ENCODE measurements at regions not wholly inside any gene's neighbourhood (a gene's known extent, or its start where the extent isn't known, plus 50 kb on each side); places are given as distances from the start of the nearest gene placed in this dataset.

DNA sequence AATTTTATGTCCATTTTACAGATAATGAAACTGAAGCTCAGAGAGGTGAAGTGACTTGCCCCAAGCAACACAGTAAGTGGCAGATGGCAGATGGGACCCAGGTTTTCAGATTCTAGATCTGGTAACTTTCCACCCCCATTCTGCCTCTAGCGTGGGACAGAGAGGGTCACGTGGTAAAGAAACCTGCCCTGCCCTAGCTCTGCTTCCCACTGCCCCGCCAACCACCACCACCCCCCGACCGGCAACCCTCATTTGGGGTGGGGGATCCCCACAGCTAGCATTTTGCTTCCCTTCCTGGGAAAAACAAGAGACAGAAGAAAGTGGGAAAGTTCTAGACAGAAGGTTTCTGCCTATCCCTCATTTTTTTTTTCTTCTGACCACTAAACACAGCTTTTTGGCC is 172.5 kb downstream of the ACTL7B start:
- no peaks in the 10 kb centered on the region for H3K9me3 Mint-ChIP-seq (ENCODE audit: low read depth, unreplicated experiment)
- no peak overlapping the region for H3K4me3 Mint-ChIP-seq (ENCODE audit: low read depth, unreplicated experiment)
- no peaks in the 10 kb centered on the region for H3K36me3 Mint-ChIP-seq (ENCODE audit: insufficient read depth, unreplicated experiment)
- no peak overlapping the region for H3K27ac Mint-ChIP-seq (ENCODE audit: unreplicated experiment)
- CTCF ChIA-PET: no interaction called here
- DNase-seq: no peak
- intact Hi-C loops (cut with micrococcal nuclease; ENCODE audit: unreplicated experiment): no loop called here
- H3K4me1 Mint-ChIP-seq (ENCODE audit: low read depth, unreplicated experiment): no peaks in the 10 kb centered on the region
- no TSS peak for BruUV-seq (replicated peaks)
- H3K27me3 Mint-ChIP-seq (ENCODE audit: unreplicated experiment): no peaks in the 10 kb centered on the region
- TF ChIP-seq, protein P1, sequence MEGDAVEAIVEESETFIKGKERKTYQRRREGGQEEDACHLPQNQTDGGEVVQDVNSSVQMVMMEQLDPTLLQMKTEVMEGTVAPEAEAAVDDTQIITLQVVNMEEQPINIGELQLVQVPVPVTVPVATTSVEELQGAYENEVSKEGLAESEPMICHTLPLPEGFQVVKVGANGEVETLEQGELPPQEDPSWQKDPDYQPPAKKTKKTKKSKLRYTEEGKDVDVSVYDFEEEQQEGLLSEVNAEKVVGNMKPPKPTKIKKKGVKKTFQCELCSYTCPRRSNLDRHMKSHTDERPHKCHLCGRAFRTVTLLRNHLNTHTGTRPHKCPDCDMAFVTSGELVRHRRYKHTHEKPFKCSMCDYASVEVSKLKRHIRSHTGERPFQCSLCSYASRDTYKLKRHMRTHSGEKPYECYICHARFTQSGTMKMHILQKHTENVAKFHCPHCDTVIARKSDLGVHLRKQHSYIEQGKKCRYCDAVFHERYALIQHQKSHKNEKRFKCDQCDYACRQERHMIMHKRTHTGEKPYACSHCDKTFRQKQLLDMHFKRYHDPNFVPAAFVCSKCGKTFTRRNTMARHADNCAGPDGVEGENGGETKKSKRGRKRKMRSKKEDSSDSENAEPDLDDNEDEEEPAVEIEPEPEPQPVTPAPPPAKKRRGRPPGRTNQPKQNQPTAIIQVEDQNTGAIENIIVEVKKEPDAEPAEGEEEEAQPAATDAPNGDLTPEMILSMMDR (IDR thresholded peaks at IDR 0.05; ENCODE audit: unreplicated experiment): no peak

- Mint-ChIP-seq H3K27me3 (ENCODE audit: unreplicated experiment) (no peaks in the 10 kb centered on the region), H3K4me1 (ENCODE audit: low read depth, unreplicated experiment) (no peaks in the 10 kb centered on the region), H3K36me3 (ENCODE audit: insufficient read depth, unreplicated experiment) (no peaks in the 10 kb centered on the region), H3K27ac (ENCODE audit: unreplicated experiment) (no peak overlapping the region), H3K4me3 (ENCODE audit: low read depth, unreplicated experiment) (no peak overlapping the region), H3K9me3 (ENCODE audit: low read depth, unreplicated experiment) (no peaks in the 10 kb centered on the region)
- TF ChIP-seq, protein P1 (IDR thresholded peaks at IDR 0.05; ENCODE audit: unreplicated experiment): no peak
- BruUV-seq (replicated peaks): no TSS peak
- intact Hi-C loops (cut with micrococcal nuclease; ENCODE audit: unreplicated experiment): no loop called here
- CTCF ChIA-PET: no interaction called here
- peak; percentile 2 for DNase-seq
Observed at GRCh38 chr9:108681851-108682590, 173.8 kb downstream of the ACTL7B start.

DNA sequence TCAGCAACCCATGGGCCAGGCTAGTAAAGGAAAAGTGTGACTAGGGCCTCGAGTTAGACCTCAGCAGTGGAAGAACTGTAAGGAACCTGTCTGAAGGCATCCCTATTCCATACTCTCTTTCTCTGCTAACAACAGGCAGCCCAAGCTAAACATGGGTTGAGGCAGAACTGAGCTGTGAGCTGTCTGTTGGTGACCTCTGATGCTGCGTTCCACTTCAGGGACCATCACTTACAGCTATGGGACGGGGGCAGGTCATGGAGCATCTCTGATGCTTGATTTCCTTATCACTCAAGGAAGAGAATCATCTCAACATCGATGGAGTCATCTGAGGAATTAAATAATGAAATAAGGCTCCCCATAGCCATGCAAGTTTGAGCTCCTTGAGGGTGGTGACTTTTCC is 174.8 kb downstream of the ACTL7B start:
- Mint-ChIP-seq H3K4me3 (ENCODE audit: low read depth, unreplicated experiment) (no peak overlapping the region), H3K27me3 (ENCODE audit: unreplicated experiment) (no peaks in the 10 kb centered on the region), H3K4me1 (ENCODE audit: low read depth, unreplicated experiment) (no peaks in the 10 kb centered on the region), H3K9me3 (ENCODE audit: low read depth, unreplicated experiment) (no peaks in the 10 kb centered on the region), H3K27ac (ENCODE audit: unreplicated experiment) (no peak overlapping the region), H3K36me3 (ENCODE audit: insufficient read depth, unreplicated experiment) (peaks cover 3% of the 10 kb centered on the region)
- TF ChIP-seq, protein P1 (IDR thresholded peaks at IDR 0.05; ENCODE audit: unreplicated experiment): no peak
- DNase-seq: no peak
- no TSS peak for BruUV-seq (replicated peaks)
- CTCF ChIA-PET: no interaction called here
- intact Hi-C loops (cut with micrococcal nuclease; ENCODE audit: unreplicated experiment): no loop called here

GRCh38 chr9:108677776-108678175 is 178.0 kb downstream of the ACTL7B start:
- intact Hi-C loops (cut with micrococcal nuclease; ENCODE audit: unreplicated experiment): no loop called here
- BruUV-seq (replicated peaks): no TSS peak
- Mint-ChIP-seq H3K27ac (ENCODE audit: unreplicated experiment) (no peak overlapping the region), H3K36me3 (ENCODE audit: insufficient read depth, unreplicated experiment) (peaks cover 3% of the 10 kb centered on the region), H3K27me3 (ENCODE audit: unreplicated experiment) (peaks cover 13% of the 10 kb centered on the region), H3K9me3 (ENCODE audit: low read depth, unreplicated experiment) (no peaks in the 10 kb centered on the region), H3K4me1 (ENCODE audit: low read depth, unreplicated experiment) (peaks cover 9% of the 10 kb centered on the region), H3K4me3 (ENCODE audit: low read depth, unreplicated experiment) (no peak overlapping the region)
- no peak for DNase-seq
- TF ChIP-seq, protein P1 (IDR thresholded peaks at IDR 0.05; ENCODE audit: unreplicated experiment): no peak
- CTCF ChIA-PET: no interaction called here
